HUES64 (cell line): ENCODE measurements at regions not wholly inside any gene's neighbourhood (a gene's known extent, or its start where the extent isn't known, plus 50 kb on each side); places are given as distances from the start of the nearest gene placed in this dataset.

Experiments
- H3K27ac ChIP-seq: 2 replicates; pipeline ENCODE4 v1.7.0; 2013; ENCODE audit warnings: low read depth, low read length, inconsistent platforms
- H3K27me3 ChIP-seq: 2 replicates; pipeline ENCODE4 v1.6.1; 2013; ENCODE audit warnings: mild to moderate bottlenecking, low read length; ENCODE audit not compliant: insufficient read depth
- H3K36me3 ChIP-seq: 2 replicates; pipeline ENCODE4 v1.6.1; 2013; ENCODE audit warnings: mild to moderate bottlenecking, low read length; ENCODE audit not compliant: insufficient read depth
- H3K4me1 ChIP-seq: 2 replicates; pipeline ENCODE4 v1.6.1; 2013; ENCODE audit warnings: mild to moderate bottlenecking, low read length, moderate library complexity; ENCODE audit not compliant: insufficient read depth
- H3K4me3 ChIP-seq: 2 replicates; pipeline ENCODE4 v1.5.1; 2013; ENCODE audit warnings: mild to moderate bottlenecking, low read length, moderate library complexity
- H3K9ac ChIP-seq: 2 replicates; pipeline ENCODE4 v1.6.1; 2013; ENCODE audit warnings: mild to moderate bottlenecking, low read depth, low read length
- H3K9me3 ChIP-seq: 2 replicates; pipeline ENCODE4 v1.6.1; 2013; ENCODE audit warnings: low read depth, low read length; ENCODE audit not compliant: insufficient read depth
- WGBS: fragments of 150-250, 120-280 bp; methylation state at CpG from one replicate; pipeline ENCODE4 v1.1.7; 2013; ENCODE audit warnings: missing lambda C conversion rate; 5-methylcytosine and 5-hydroxymethylcytosine counted together

GRCh38 chr7:115708013-115708341 is 322.6 kb downstream of the TFEC start:
- no peaks in the 10 kb centered on the region for H3K4me1 ChIP-seq
- H3K4me3 ChIP-seq = no peak overlapping the region
- H3K27me3 ChIP-seq = no peaks in the 10 kb centered on the region
- no peak overlapping the region for H3K27ac ChIP-seq
- 90% methylated on average over 4 of the region's 4 CpGs for WGBS
- H3K9me3 ChIP-seq = no peaks in the 10 kb centered on the region
- H3K9ac ChIP-seq = no peak overlapping the region
- no peaks in the 10 kb centered on the region for H3K36me3 ChIP-seq

- no peaks in the 10 kb centered on the region for H3K36me3 ChIP-seq
- H3K27ac ChIP-seq = no peak overlapping the region
- no peaks in the 10 kb centered on the region for H3K4me1 ChIP-seq
- no peak overlapping the region for H3K9ac ChIP-seq
- H3K27me3 ChIP-seq = no peaks in the 10 kb centered on the region
- H3K9me3 ChIP-seq = no peaks in the 10 kb centered on the region
- WGBS = 86% methylated on average over 12 of the region's 12 CpGs
- H3K4me3 ChIP-seq = no peak overlapping the region
These were observed 323.1 kb downstream of the TFEC start for GRCh38 chr7:115707258-115708012.

- Histone ChIP-seq H3K4me3 (no peak overlapping the region), H3K27me3 (no peaks in the 10 kb centered on the region), H3K36me3 (no peaks in the 10 kb centered on the region), H3K4me1 (no peaks in the 10 kb centered on the region), H3K27ac (no peak overlapping the region), H3K9me3 (no peaks in the 10 kb centered on the region), H3K9ac (no peak overlapping the region)
- WGBS = 97% methylated on average over 2 of the region's 2 CpGs
These were observed 325.7 kb downstream of the TFEC start for GRCh38 chr7:115704884-115705283.

GRCh38 chr7:115701141-115701540 is 329.4 kb downstream of the TFEC start:
- H3K9me3 ChIP-seq = no peaks in the 10 kb centered on the region
- no peaks in the 10 kb centered on the region for H3K27me3 ChIP-seq
- H3K4me1 ChIP-seq = no peaks in the 10 kb centered on the region
- no peak overlapping the region for H3K4me3 ChIP-seq
- WGBS = no CpG with 5 or more reads among the region's 1 CpG
- no peak overlapping the region for H3K27ac ChIP-seq
- no peaks in the 10 kb centered on the region for H3K36me3 ChIP-seq
- H3K9ac ChIP-seq = no peak overlapping the region

GRCh38 chr7:115694424-115694823 is 336.1 kb downstream of the TFEC start:
- no peak overlapping the region for H3K9ac ChIP-seq
- no peaks in the 10 kb centered on the region for H3K36me3 ChIP-seq
- H3K27me3 ChIP-seq = no peaks in the 10 kb centered on the region
- H3K27ac ChIP-seq = no peak overlapping the region
- H3K4me3 ChIP-seq = no peak overlapping the region
- no peaks in the 10 kb centered on the region for H3K9me3 ChIP-seq
- no peaks in the 10 kb centered on the region for H3K4me1 ChIP-seq

- H3K27ac ChIP-seq = no peak overlapping the region
- no peaks in the 10 kb centered on the region for H3K9me3 ChIP-seq
- H3K4me3 ChIP-seq = no peak overlapping the region
- no peaks in the 10 kb centered on the region for H3K36me3 ChIP-seq
- 98% methylated on average over 2 of the region's 4 CpGs for WGBS
- H3K27me3 ChIP-seq = no peaks in the 10 kb centered on the region
- no peak overlapping the region for H3K9ac ChIP-seq
- H3K4me1 ChIP-seq = no peaks in the 10 kb centered on the region
These were observed 336.8 kb downstream of the TFEC start for GRCh38 chr7:115693779-115694178.

DNA sequence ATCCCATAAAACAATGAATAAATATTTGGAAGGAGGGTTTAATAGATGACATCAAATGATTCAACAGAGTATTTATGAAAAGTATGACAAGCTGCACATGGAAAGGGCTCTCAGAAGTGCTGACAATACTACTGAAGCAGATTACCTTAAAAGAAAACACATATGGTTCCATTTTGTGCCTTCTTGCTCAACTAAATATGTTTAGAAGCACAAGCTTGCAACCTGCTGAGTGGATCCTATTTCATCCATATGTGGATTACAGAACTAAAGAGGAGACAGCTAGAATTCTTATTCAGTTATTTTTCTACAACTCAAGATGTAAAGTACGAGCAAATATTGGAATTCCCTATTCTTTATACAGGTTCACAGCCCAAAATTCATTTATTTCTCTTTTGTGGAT is 340.6 kb downstream of the TFEC start:
- Histone ChIP-seq H3K27me3 (no peaks in the 10 kb centered on the region), H3K4me1 (no peaks in the 10 kb centered on the region), H3K9me3 (no peaks in the 10 kb centered on the region), H3K4me3 (no peak overlapping the region), H3K9ac (no peak overlapping the region), H3K36me3 (no peaks in the 10 kb centered on the region), H3K27ac (no peak overlapping the region)
- WGBS = 93% methylated on average over 1 of the region's 1 CpG

DNA sequence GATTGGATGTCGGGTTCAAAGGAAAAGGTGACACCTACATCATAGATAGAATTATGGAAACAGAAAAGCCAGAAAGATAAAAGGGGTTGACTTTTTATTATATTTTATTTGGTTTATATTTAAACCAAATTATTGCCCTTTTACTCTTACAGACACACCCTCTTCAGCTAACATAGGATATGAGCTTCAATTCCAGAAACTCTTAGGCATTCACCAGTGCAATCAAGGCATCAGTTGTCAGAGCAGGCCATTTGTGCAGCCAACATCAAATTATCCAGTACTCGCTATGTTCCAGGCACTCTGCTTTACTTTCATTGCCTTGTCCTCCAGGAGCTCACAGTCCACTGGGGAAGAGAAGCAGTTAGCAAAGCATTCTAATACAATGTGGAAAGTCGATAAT is 347.5 kb downstream of the TFEC start:
- WGBS = 98% methylated on average over 3 of the region's 3 CpGs
- no peaks in the 10 kb centered on the region for H3K36me3 ChIP-seq
- no peaks in the 10 kb centered on the region for H3K9me3 ChIP-seq
- no peaks in the 10 kb centered on the region for H3K27me3 ChIP-seq
- no peak overlapping the region for H3K27ac ChIP-seq
- no peak overlapping the region for H3K9ac ChIP-seq
- H3K4me1 ChIP-seq = peaks cover 9% of the 10 kb centered on the region
- no peak overlapping the region for H3K4me3 ChIP-seq

GRCh38 chr7:115682507-115682906 is 348.1 kb downstream of the TFEC start:
- H3K9me3 ChIP-seq = no peaks in the 10 kb centered on the region
- no peak overlapping the region for H3K4me3 ChIP-seq
- H3K27ac ChIP-seq = no peak overlapping the region
- H3K9ac ChIP-seq = no peak overlapping the region
- H3K36me3 ChIP-seq = no peaks in the 10 kb centered on the region
- H3K27me3 ChIP-seq = no peaks in the 10 kb centered on the region
- WGBS = 88% methylated on average over 3 of the region's 3 CpGs
- H3K4me1 ChIP-seq = peaks cover 9% of the 10 kb centered on the region

- Histone ChIP-seq H3K4me1 (peaks cover 9% of the 10 kb centered on the region), H3K9ac (no peak overlapping the region), H3K27ac (no peak overlapping the region), H3K36me3 (no peaks in the 10 kb centered on the region), H3K9me3 (no peaks in the 10 kb centered on the region), H3K4me3 (no peak overlapping the region), H3K27me3 (no peaks in the 10 kb centered on the region)
- 56% methylated on average over 3 of the region's 3 CpGs for WGBS
These were observed 349.6 kb downstream of the TFEC start for GRCh38 chr7:115680921-115681320.

GRCh38 chr7:115679976-115680375 is 350.6 kb downstream of the TFEC start:
- no peaks in the 10 kb centered on the region for H3K36me3 ChIP-seq
- peaks cover 9% of the 10 kb centered on the region for H3K4me1 ChIP-seq
- WGBS = 46% methylated on average over 2 of the region's 2 CpGs
- H3K27me3 ChIP-seq = no peaks in the 10 kb centered on the region
- H3K9me3 ChIP-seq = no peaks in the 10 kb centered on the region
- no peak overlapping the region for H3K9ac ChIP-seq
- H3K27ac ChIP-seq = no peak overlapping the region
- no peak overlapping the region for H3K4me3 ChIP-seq

GRCh38 chr7:115679423-115679822 is 351.1 kb downstream of the TFEC start:
- H3K36me3 ChIP-seq = no peaks in the 10 kb centered on the region
- H3K4me3 ChIP-seq = no peak overlapping the region
- no peak overlapping the region for H3K27ac ChIP-seq
- 80% methylated on average over 1 of the region's 4 CpGs for WGBS
- peaks cover 9% of the 10 kb centered on the region for H3K4me1 ChIP-seq
- H3K27me3 ChIP-seq = no peaks in the 10 kb centered on the region
- no peak overlapping the region for H3K9ac ChIP-seq
- H3K9me3 ChIP-seq = no peaks in the 10 kb centered on the region
